ENCODE measurements at regions not wholly inside any gene's neighbourhood (a gene's known extent, or its start where the extent isn't known, plus 50 kb on each side); places are given as distances from the start of the nearest gene placed in this dataset.
A peak's percentile ranks its signal among the peaks of the same experiment; 100 is the strongest.

- no peak overlapping the region for H4K5ac ChIP-seq (ENCODE audit: insufficient read length, low read depth, low read length)
- H3K23me2 ChIP-seq (ENCODE audit: insufficient read length, low read depth, low read length, poor library complexity, severe bottlenecking) = no peaks in the 10 kb centered on the region
- H3K14ac ChIP-seq (ENCODE audit: insufficient read depth, low read length) = no peak overlapping the region
- no peak overlapping the region for H2AK5ac ChIP-seq (ENCODE audit: insufficient read length, low read length)
- H2BK120ac ChIP-seq (ENCODE audit: low read depth, low read length, poor library complexity, severe bottlenecking) = no peak overlapping the region
- peaks cover 18% of the 10 kb centered on the region in 2 experiments for H3K4me1 Mint-ChIP-seq
- H3K27me3 Mint-ChIP-seq (ENCODE audit: low read depth) = no peaks in the 10 kb centered on the region; the same call in 1 of the 2 replicates
- H3K36me3 Mint-ChIP-seq (ENCODE audit: insufficient read depth in 1 of 3, low read depth in 3 of 3) = no peaks in the 10 kb centered on the region; a peak in 1 of 7 replicates
- peak overlapping the region in 1 of 2 experiments; percentile 11; a peak in 1 of 5 replicates for H3K4me3 Mint-ChIP-seq
- H3K27ac ChIP-seq (ENCODE audit: insufficient read length, low read depth, low read length) = no peak overlapping the region
- no peak overlapping the region for H3K9ac ChIP-seq (ENCODE audit: extremely low read depth, insufficient read length, low read length)
- peaks cover 5% of the 10 kb centered on the region for H3K9me3 ChIP-seq (ENCODE audit: control insufficient read depth, low read depth, low read length)
- TF ChIP-seq CTCF (conservative IDR thresholded peaks at IDR 0.05) = no peak
- H2BK5ac ChIP-seq (ENCODE audit: insufficient read length, low read length) = no peak overlapping the region
- peaks cover 4% of the 10 kb centered on the region; the same call in 1 of the 2 replicates for H3K4me1 ChIP-seq (ENCODE audit: insufficient read depth, low read length)
- no CpG with 5 or more reads among the region's 4 CpGs for WGBS (ENCODE audit: extremely low coverage, insufficient read length, low lambda C conversion rate)
- no peak overlapping the region for H3K18ac ChIP-seq (ENCODE audit: insufficient read length, low read depth, low read length)
- H3K4ac ChIP-seq (ENCODE audit: low read depth, low read length) = no peak overlapping the region
- no peak overlapping the region for H2BK15ac ChIP-seq (ENCODE audit: low read depth, low read length)
- no peak overlapping the region for H3K4me2 ChIP-seq (ENCODE audit: insufficient read depth, insufficient read length, low read length)
- H3K56ac ChIP-seq (ENCODE audit: insufficient read length, low read depth, low read length) = no peak overlapping the region
- H3K27me3 ChIP-seq (ENCODE audit: insufficient read depth, low read length) = no peaks in the 10 kb centered on the region
- peak; percentile 30 for DNase-seq
- no peak overlapping the region for H2BK20ac ChIP-seq (ENCODE audit: low read depth, low read length, poor library complexity, severe bottlenecking)
- H3T11ph ChIP-seq (ENCODE audit: low read length) = no peak overlapping the region
- no peaks in the 10 kb centered on the region for H3K79me2 ChIP-seq (ENCODE audit: insufficient read depth, low read length)
- no peak overlapping the region for H2BK12ac ChIP-seq (ENCODE audit: insufficient read length, low read depth, low read length)
- no peak overlapping the region for H3K27ac Mint-ChIP-seq
- H4K8ac ChIP-seq (replicated peaks; ENCODE audit: insufficient read length, low read depth, low read length) = no peak overlapping the region
- H3K79me1 ChIP-seq (ENCODE audit: insufficient read depth, low read depth, low read length, poor library complexity, severe bottlenecking) = no peaks in the 10 kb centered on the region
- H3K9me3 Mint-ChIP-seq = peaks cover 0 to 3% of the 10 kb centered on the region in 2 experiments; a peak in 3 of 5 replicates
- H4K20me1 ChIP-seq (ENCODE audit: control insufficient read depth, insufficient read depth, insufficient read length) = no peaks in the 10 kb centered on the region
- no peak overlapping the region for H2AFZ ChIP-seq (ENCODE audit: low read length)
- no peak overlapping the region for H4K91ac ChIP-seq (ENCODE audit: insufficient read length, low read depth, low read length)
- H3K23ac ChIP-seq (ENCODE audit: insufficient read length, low read depth, low read length) = no peak overlapping the region
These were observed 195.3 kb upstream of the AHR start for GRCh38 chr7:17103170-17103569.
